Spinal cord (tissue), 9 donors: ENCODE measurements at regions not wholly inside any gene's neighbourhood (a gene's known extent, or its start where the extent isn't known, plus 50 kb on each side); places are given as distances from the start of the nearest gene placed in this dataset.

Source experiments
- DNase-seq, 6 donors: peaks; one replicate each; pipeline versions ENCODE4 v3.0.0 to v3.0.0-alpha.2; 2013 to 2015; ENCODE audit warnings: low spot score in 6 of 6, low read depth in 4 of 6
- H3K27ac ChIP-seq: one replicate; pipeline ENCODE4 v1.5.1; 2013; ENCODE audit warnings: low read depth, low read length, control low read depth
- H3K27me3 ChIP-seq: one replicate; pipeline ENCODE4 v1.6.1; 2013; ENCODE audit warnings: low read length; ENCODE audit not compliant: control insufficient read depth, insufficient read depth
- H3K36me3 ChIP-seq: one replicate; pipeline ENCODE4 v1.6.1; 2013; ENCODE audit warnings: low read length; ENCODE audit not compliant: control insufficient read depth, insufficient read depth
- H3K4me1 ChIP-seq: one replicate; pipeline ENCODE4 v1.6.1; 2013; ENCODE audit warnings: low read length; ENCODE audit not compliant: control insufficient read depth, insufficient read depth
- H3K4me3 ChIP-seq: one replicate; pipeline ENCODE4 v1.5.1; 2013; ENCODE audit warnings: low read depth, low read length, control low read depth
- H3K9me3 ChIP-seq: one replicate; pipeline ENCODE4 v1.6.1; 2013; ENCODE audit warnings: low read length; ENCODE audit not compliant: control insufficient read depth, insufficient read depth
- WGBS: methylation state at CpG from one replicate; pipeline ENCODE4 v1.1.5; 2013; ENCODE audit warnings: missing lambda C conversion rate; ENCODE audit not compliant: insufficient coverage; 5-methylcytosine and 5-hydroxymethylcytosine counted together
- donor health status: healthy.

- H3K9me3 ChIP-seq: no peaks in the 10 kb centered on the region
- 80% methylated on average over 1 of the region's 4 CpGs for WGBS
- no peaks in the 10 kb centered on the region for H3K27me3 ChIP-seq
- no peak overlapping the region for H3K27ac ChIP-seq
- no peak overlapping the region for H3K4me3 ChIP-seq
- H3K4me1 ChIP-seq: no peaks in the 10 kb centered on the region
- DNase-seq: no peak
- no peaks in the 10 kb centered on the region for H3K36me3 ChIP-seq
Observed at GRCh38 chr18:64799376-64799775, 650.5 kb upstream of the LINC00305 start.

GRCh38 chr18:64791236-64791635 lies 642.3 kb upstream of the LINC00305 start:
- 70% methylated on average over 3 of the region's 4 CpGs for WGBS
- H3K9me3 ChIP-seq: no peaks in the 10 kb centered on the region
- no peaks in the 10 kb centered on the region for H3K4me1 ChIP-seq
- DNase-seq: no peak
- H3K4me3 ChIP-seq: no peak overlapping the region
- no peaks in the 10 kb centered on the region for H3K27me3 ChIP-seq
- no peak overlapping the region for H3K27ac ChIP-seq
- H3K36me3 ChIP-seq: no peaks in the 10 kb centered on the region

- H3K4me1 ChIP-seq: no peaks in the 10 kb centered on the region
- no peak overlapping the region for H3K4me3 ChIP-seq
- H3K36me3 ChIP-seq: no peaks in the 10 kb centered on the region
- no peaks in the 10 kb centered on the region for H3K27me3 ChIP-seq
- no peak overlapping the region for H3K27ac ChIP-seq
- no peak for DNase-seq
- no CpG with 5 or more reads among the region's 4 CpGs for WGBS
- no peaks in the 10 kb centered on the region for H3K9me3 ChIP-seq
Observed at GRCh38 chr18:64785686-64786085, 636.8 kb upstream of the LINC00305 start.

GRCh38 chr18:64777556-64777955 lies 628.7 kb upstream of the LINC00305 start:
- H3K27ac ChIP-seq: no peak overlapping the region
- no peaks in the 10 kb centered on the region for H3K36me3 ChIP-seq
- no peaks in the 10 kb centered on the region for H3K27me3 ChIP-seq
- no peak overlapping the region for H3K4me3 ChIP-seq
- no peaks in the 10 kb centered on the region for H3K9me3 ChIP-seq
- no peaks in the 10 kb centered on the region for H3K4me1 ChIP-seq
- WGBS: 73% methylated on average over 1 of the region's 6 CpGs
- DNase-seq: no peak

- Histone ChIP-seq H3K27ac (no peak overlapping the region), H3K9me3 (no peaks in the 10 kb centered on the region), H3K27me3 (no peaks in the 10 kb centered on the region), H3K4me3 (no peak overlapping the region), H3K4me1 (no peaks in the 10 kb centered on the region), H3K36me3 (no peaks in the 10 kb centered on the region)
- 86% methylated on average over 1 of the region's 3 CpGs for WGBS
- no peak for DNase-seq
Observed at GRCh38 chr18:64765908-64766307, 617.0 kb upstream of the LINC00305 start.

GRCh38 chr18:64752707-64753106 lies 603.8 kb upstream of the LINC00305 start:
- no CpG with 5 or more reads among the region's 2 CpGs for WGBS
- Histone ChIP-seq H3K4me1 (no peaks in the 10 kb centered on the region), H3K27ac (no peak overlapping the region), H3K9me3 (no peaks in the 10 kb centered on the region), H3K4me3 (no peak overlapping the region), H3K36me3 (no peaks in the 10 kb centered on the region), H3K27me3 (no peaks in the 10 kb centered on the region)
- DNase-seq: peak in 5 of 6 donors; percentile 6 to 78 (median 12)

GRCh38 chr18:64749884-64750283 lies 601.0 kb upstream of the LINC00305 start:
- no peaks in the 10 kb centered on the region for H3K27me3 ChIP-seq
- no peaks in the 10 kb centered on the region for H3K36me3 ChIP-seq
- no peak for DNase-seq
- WGBS: 63% methylated on average over 2 of the region's 2 CpGs
- H3K27ac ChIP-seq: no peak overlapping the region
- no peaks in the 10 kb centered on the region for H3K4me1 ChIP-seq
- no peak overlapping the region for H3K4me3 ChIP-seq
- no peaks in the 10 kb centered on the region for H3K9me3 ChIP-seq

- H3K36me3 ChIP-seq: no peaks in the 10 kb centered on the region
- no peak overlapping the region for H3K27ac ChIP-seq
- no peaks in the 10 kb centered on the region for H3K9me3 ChIP-seq
- no peak overlapping the region for H3K4me3 ChIP-seq
- H3K4me1 ChIP-seq: no peaks in the 10 kb centered on the region
- H3K27me3 ChIP-seq: no peaks in the 10 kb centered on the region
- DNase-seq: no peak
Observed at GRCh38 chr18:64747803-64748202, 598.9 kb upstream of the LINC00305 start.

GRCh38 chr18:64742898-64743297 lies 594.0 kb upstream of the LINC00305 start:
- no peaks in the 10 kb centered on the region for H3K9me3 ChIP-seq
- H3K27ac ChIP-seq: no peak overlapping the region
- no peak overlapping the region for H3K4me3 ChIP-seq
- H3K4me1 ChIP-seq: no peaks in the 10 kb centered on the region
- no peak for DNase-seq
- H3K36me3 ChIP-seq: no peaks in the 10 kb centered on the region
- H3K27me3 ChIP-seq: no peaks in the 10 kb centered on the region

GRCh38 chr18:64734063-64734462 lies 585.2 kb upstream of the LINC00305 start:
- DNase-seq: no peak
- H3K36me3 ChIP-seq: no peaks in the 10 kb centered on the region
- WGBS: no CpG with 5 or more reads among the region's 2 CpGs
- H3K4me1 ChIP-seq: no peaks in the 10 kb centered on the region
- no peaks in the 10 kb centered on the region for H3K9me3 ChIP-seq
- no peak overlapping the region for H3K4me3 ChIP-seq
- no peaks in the 10 kb centered on the region for H3K27me3 ChIP-seq
- H3K27ac ChIP-seq: no peak overlapping the region
